ENCODE measurements at regions not wholly inside any gene's neighbourhood (a gene's known extent, or its start where the extent isn't known, plus 50 kb on each side); places are given as distances from the start of the nearest gene placed in this dataset.

GRCh38 chr4:103787057-103787456 lies 67.3 kb upstream of the TACR3 start:
- DNase-seq = no peak
- intact Hi-C loops (cut with DNase I) = no loop called here
- no peak overlapping the region for H3K27ac ChIP-seq
- H3K4me1 ChIP-seq (ENCODE audit: insufficient read depth) = no peaks in the 10 kb centered on the region
- WGBS, 3 donors = 90 to 95% (median 93%) methylated on average over 4 of the region's 4 CpGs
- no peak overlapping the region for H3K4me3 ChIP-seq
- H3K36me3 ChIP-seq = no peaks in the 10 kb centered on the region
- no peaks in the 10 kb centered on the region for H3K27me3 ChIP-seq
- H3K9me3 ChIP-seq = no peaks in the 10 kb centered on the region
- TF ChIP-seq, protein P1, sequence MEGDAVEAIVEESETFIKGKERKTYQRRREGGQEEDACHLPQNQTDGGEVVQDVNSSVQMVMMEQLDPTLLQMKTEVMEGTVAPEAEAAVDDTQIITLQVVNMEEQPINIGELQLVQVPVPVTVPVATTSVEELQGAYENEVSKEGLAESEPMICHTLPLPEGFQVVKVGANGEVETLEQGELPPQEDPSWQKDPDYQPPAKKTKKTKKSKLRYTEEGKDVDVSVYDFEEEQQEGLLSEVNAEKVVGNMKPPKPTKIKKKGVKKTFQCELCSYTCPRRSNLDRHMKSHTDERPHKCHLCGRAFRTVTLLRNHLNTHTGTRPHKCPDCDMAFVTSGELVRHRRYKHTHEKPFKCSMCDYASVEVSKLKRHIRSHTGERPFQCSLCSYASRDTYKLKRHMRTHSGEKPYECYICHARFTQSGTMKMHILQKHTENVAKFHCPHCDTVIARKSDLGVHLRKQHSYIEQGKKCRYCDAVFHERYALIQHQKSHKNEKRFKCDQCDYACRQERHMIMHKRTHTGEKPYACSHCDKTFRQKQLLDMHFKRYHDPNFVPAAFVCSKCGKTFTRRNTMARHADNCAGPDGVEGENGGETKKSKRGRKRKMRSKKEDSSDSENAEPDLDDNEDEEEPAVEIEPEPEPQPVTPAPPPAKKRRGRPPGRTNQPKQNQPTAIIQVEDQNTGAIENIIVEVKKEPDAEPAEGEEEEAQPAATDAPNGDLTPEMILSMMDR (IDR thresholded peaks at IDR 0.05) = no peak
- no peak for TF ChIP-seq EP300 (IDR thresholded peaks at IDR 0.05)
- no peak for TF ChIP-seq POLR2A (IDR thresholded peaks at IDR 0.05)

DNA sequence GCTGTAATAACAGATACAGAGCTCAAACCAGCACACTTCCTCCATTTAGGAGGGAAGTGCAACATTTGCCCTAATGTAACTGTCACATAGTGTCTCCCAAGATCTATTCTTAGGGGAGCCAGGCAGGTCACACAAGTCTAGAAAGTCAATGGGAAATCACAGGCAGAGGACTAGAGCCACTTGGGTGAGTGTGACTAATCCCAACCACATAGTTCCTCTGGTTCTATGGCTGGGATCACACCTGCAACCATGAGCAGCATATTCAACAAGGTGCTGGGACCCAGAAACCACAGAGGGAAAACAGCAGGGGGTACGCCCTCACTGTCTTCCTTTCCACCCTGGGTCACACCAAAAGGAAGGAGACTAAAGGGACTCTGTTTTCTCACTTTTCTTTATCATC lies 66.8 kb upstream of the TACR3 start:
- intact Hi-C loops (cut with DNase I) = no loop called here
- WGBS, 3 donors = 57 to 76% (median 65%) methylated on average over 1 of the region's 1 CpG
- Histone ChIP-seq H3K9me3 (no peaks in the 10 kb centered on the region), H3K27me3 (no peaks in the 10 kb centered on the region), H3K36me3 (no peaks in the 10 kb centered on the region), H3K4me1 (ENCODE audit: insufficient read depth) (no peaks in the 10 kb centered on the region), H3K27ac (no peak overlapping the region), H3K4me3 (no peak overlapping the region)
- no peak for DNase-seq
- TF ChIP-seq POLR2A (IDR thresholded peaks at IDR 0.05) (no peak), EP300 (IDR thresholded peaks at IDR 0.05) (no peak)
- TF ChIP-seq, protein P1 (IDR thresholded peaks at IDR 0.05) = no peak

DNA sequence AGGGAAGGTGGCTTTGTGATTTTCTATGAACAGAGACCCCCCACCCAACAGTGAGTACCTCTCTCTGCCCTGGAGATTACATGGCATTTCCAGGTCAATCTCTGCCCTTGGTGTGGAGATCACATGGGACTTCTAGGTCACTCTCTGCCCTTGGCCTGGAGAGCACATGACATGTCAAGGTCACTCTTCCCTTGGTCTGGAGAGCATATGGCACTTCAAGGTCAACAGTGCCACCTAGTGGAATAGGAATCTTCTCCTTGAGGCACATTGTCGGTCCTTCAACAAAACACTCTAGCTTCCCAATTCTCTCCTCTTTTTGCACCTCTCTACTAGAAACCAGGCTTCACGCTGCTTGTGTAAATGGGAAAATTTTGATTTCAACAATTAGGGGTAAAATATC lies 66.2 kb upstream of the TACR3 start:
- H3K4me1 ChIP-seq (ENCODE audit: insufficient read depth) = no peaks in the 10 kb centered on the region
- intact Hi-C loops (cut with DNase I) = no loop called here
- H3K27ac ChIP-seq = no peak overlapping the region
- no peaks in the 10 kb centered on the region for H3K36me3 ChIP-seq
- H3K27me3 ChIP-seq = no peaks in the 10 kb centered on the region
- H3K9me3 ChIP-seq = no peaks in the 10 kb centered on the region
- DNase-seq = no peak
- WGBS, 3 donors = 80 to 91% (median 84%) methylated on average over 2 of the region's 2 CpGs
- no peak overlapping the region for H3K4me3 ChIP-seq
- TF ChIP-seq, protein P1 (IDR thresholded peaks at IDR 0.05) = no peak
- TF ChIP-seq EP300 (IDR thresholded peaks at IDR 0.05) (no peak), POLR2A (IDR thresholded peaks at IDR 0.05) (no peak)

- no peak for DNase-seq
- Histone ChIP-seq H3K27me3 (no peaks in the 10 kb centered on the region), H3K4me3 (no peak overlapping the region), H3K27ac (no peak overlapping the region), H3K4me1 (ENCODE audit: insufficient read depth) (no peaks in the 10 kb centered on the region), H3K36me3 (no peaks in the 10 kb centered on the region), H3K9me3 (no peaks in the 10 kb centered on the region)
- no peak for TF ChIP-seq POLR2A (IDR thresholded peaks at IDR 0.05)
- TF ChIP-seq, protein P1 (IDR thresholded peaks at IDR 0.05) = no peak
- TF ChIP-seq EP300 (IDR thresholded peaks at IDR 0.05) = no peak
- intact Hi-C loops (cut with DNase I) = no loop called here
Measured at GRCh38 chr4:103778221-103778620, 58.4 kb upstream of the TACR3 start.

All from ovary (tissue), 7 donors.